Astrocyte (in vitro differentiated cells and primary cell): ENCODE measurements at regions not wholly inside any gene's neighbourhood (a gene's known extent, or its start where the extent isn't known, plus 50 kb on each side); places are given as distances from the start of the nearest gene placed in this dataset.

Experiments
- DNase-seq: peaks from one replicate; pipeline ENCODE4 v3.0.0-alpha.2; 2010; ENCODE audit warnings: low read depth
- FAIRE-seq: peaks from 2 replicates; lab custom pipeline; 2011; peaks lifted over from hg19 to GRCh38; lab: Jason Lieb, UNC
- H2AFZ ChIP-seq: 2 replicates; pipeline ENCODE4 v1.6.0; 2012; ENCODE audit warnings: low read depth, low read length, inconsistent platforms
- H3K27ac ChIP-seq: 2 replicates; pipeline ENCODE4 v1.5.1; 2011; ENCODE audit warnings: low read depth, low read length, inconsistent platforms
- H3K27me3 ChIP-seq: 2 replicates; pipeline ENCODE4 v1.6.0; 2011; ENCODE audit warnings: low read length, inconsistent platforms; ENCODE audit not compliant: insufficient read depth
- H3K36me3 ChIP-seq: 2 replicates; pipeline ENCODE4 v1.5.1; 2011; ENCODE audit warnings: low read length, inconsistent platforms; ENCODE audit not compliant: insufficient read depth
- H3K4me1 ChIP-seq: 2 replicates; pipeline ENCODE4 v1.5.1; 2011; ENCODE audit warnings: low read length, inconsistent platforms; ENCODE audit not compliant: insufficient read depth
- H3K4me2 ChIP-seq: 2 replicates; pipeline ENCODE4 v1.6.0; 2012; ENCODE audit warnings: low read length, inconsistent platforms
- H3K4me3 ChIP-seq: 2 replicates; pipeline ENCODE4 v1.5.1; 2011; ENCODE audit warnings: low read depth, mild to moderate bottlenecking, low read length, inconsistent platforms; ENCODE audit not compliant: insufficient read depth
- H3K79me2 ChIP-seq: 2 replicates; pipeline ENCODE4 v1.6.0; 2012; ENCODE audit warnings: mild to moderate bottlenecking, low read length, inconsistent platforms; ENCODE audit not compliant: insufficient read depth
- H3K9ac ChIP-seq: 2 replicates; pipeline ENCODE4 v1.6.0; 2012; ENCODE audit warnings: mild to moderate bottlenecking, low read length, inconsistent platforms
- H3K9me3 ChIP-seq: 2 replicates; pipeline ENCODE4 v1.5.1; 2012; ENCODE audit warnings: low read depth, mild to moderate bottlenecking, low read length, inconsistent platforms; ENCODE audit not compliant: insufficient read depth
- H4K20me1 ChIP-seq: 2 replicates; pipeline ENCODE4 v1.6.0; 2012; ENCODE audit warnings: low read length, inconsistent platforms; ENCODE audit not compliant: insufficient read depth
- H3K27ac Mint-ChIP-seq: one replicate; pipeline ENCODE4 v1.8.0; 2021; ENCODE audit warnings: mild to moderate bottlenecking, mixed read lengths; ENCODE audit not compliant: unreplicated experiment
- H3K27me3 Mint-ChIP-seq: one replicate; pipeline ENCODE4 v1.8.0; 2021; ENCODE audit warnings: low read depth, mixed read lengths; ENCODE audit not compliant: unreplicated experiment
- H3K36me3 Mint-ChIP-seq: one replicate; pipeline ENCODE4 v1.8.0; 2021; ENCODE audit warnings: low read depth, mixed read lengths; ENCODE audit not compliant: unreplicated experiment
- H3K4me1 Mint-ChIP-seq: one replicate; pipeline ENCODE4 v1.8.0; 2021; ENCODE audit warnings: low read depth, mixed read lengths; ENCODE audit not compliant: unreplicated experiment
- H3K4me3 Mint-ChIP-seq: one replicate; pipeline ENCODE4 v1.8.0; 2021; ENCODE audit warnings: mild to moderate bottlenecking, moderate library complexity, mixed read lengths; ENCODE audit not compliant: unreplicated experiment
- H3K9me3 Mint-ChIP-seq: one replicate; pipeline ENCODE4 v1.8.0; 2021; ENCODE audit warnings: mild to moderate bottlenecking, mixed read lengths; ENCODE audit not compliant: unreplicated experiment
- CTCF ChIP-seq: IDR thresholded peaks from 2 replicates; pipeline ENCODE4 v1.5.1; 2011; ENCODE audit warnings: low read depth, mild to moderate bottlenecking, inconsistent platforms, low read length, moderate library complexity; ENCODE audit not compliant: insufficient read depth
- EZH2 ChIP-seq: IDR thresholded peaks from 2 replicates; pipeline ENCODE4 v1.6.1; 2012; ENCODE audit warnings: mild to moderate bottlenecking, low read length, inconsistent platforms; ENCODE audit not compliant: insufficient read depth

GRCh38 chr1:18546026-18546425, 65.3 kb downstream of the KLHDC7A start:
- H3K4me1 Mint-ChIP-seq = no peaks in the 10 kb centered on the region
- Histone ChIP-seq H3K27ac (no peak overlapping the region), H3K79me2 (no peaks in the 10 kb centered on the region), H2AFZ (no peak overlapping the region), H3K4me2 (no peak overlapping the region), H3K9me3 (no peaks in the 10 kb centered on the region), H3K4me1 (no peaks in the 10 kb centered on the region), H3K36me3 (no peaks in the 10 kb centered on the region), H3K27me3 (no peaks in the 10 kb centered on the region), H3K9ac (no peak overlapping the region), H4K20me1 (no peaks in the 10 kb centered on the region), H3K4me3 (no peak overlapping the region)
- TF ChIP-seq CTCF (no peak), EZH2 (no peak)
- peaks cover 83% of the 10 kb centered on the region for H3K27me3 Mint-ChIP-seq
- peaks cover 6% of the 10 kb centered on the region for H3K9me3 Mint-ChIP-seq
- H3K36me3 Mint-ChIP-seq = no peaks in the 10 kb centered on the region
- H3K4me3 Mint-ChIP-seq = no peak overlapping the region
- no peak for FAIRE-seq
- DNase-seq = no peak
- no peak overlapping the region for H3K27ac Mint-ChIP-seq

GRCh38 chr1:18547460-18547859, 66.7 kb downstream of the KLHDC7A start:
- Histone ChIP-seq H3K36me3 (no peaks in the 10 kb centered on the region), H3K4me2 (no peak overlapping the region), H3K27ac (no peak overlapping the region), H3K27me3 (no peaks in the 10 kb centered on the region), H3K9ac (no peak overlapping the region), H2AFZ (no peak overlapping the region), H3K4me3 (no peak overlapping the region), H3K4me1 (no peaks in the 10 kb centered on the region), H3K79me2 (no peaks in the 10 kb centered on the region), H4K20me1 (no peaks in the 10 kb centered on the region), H3K9me3 (no peaks in the 10 kb centered on the region)
- TF ChIP-seq CTCF = no peak
- TF ChIP-seq EZH2 = no peak
- Mint-ChIP-seq H3K4me1 (no peaks in the 10 kb centered on the region), H3K9me3 (peaks cover 4% of the 10 kb centered on the region), H3K36me3 (no peaks in the 10 kb centered on the region), H3K4me3 (no peak overlapping the region), H3K27me3 (peaks cover 82% of the 10 kb centered on the region), H3K27ac (no peak overlapping the region)
- FAIRE-seq (no peak), DNase-seq (no peak)

- Histone ChIP-seq H3K9ac (no peak overlapping the region), H3K79me2 (no peaks in the 10 kb centered on the region), H2AFZ (no peak overlapping the region), H3K9me3 (no peaks in the 10 kb centered on the region), H3K36me3 (no peaks in the 10 kb centered on the region), H3K4me3 (no peak overlapping the region), H3K27me3 (no peaks in the 10 kb centered on the region), H3K27ac (no peak overlapping the region), H3K4me2 (no peak overlapping the region), H3K4me1 (no peaks in the 10 kb centered on the region), H4K20me1 (no peaks in the 10 kb centered on the region)
- Mint-ChIP-seq H3K4me1 (no peaks in the 10 kb centered on the region), H3K9me3 (peaks cover 8% of the 10 kb centered on the region), H3K27me3 (peaks cover 83% of the 10 kb centered on the region), H3K4me3 (no peak overlapping the region), H3K36me3 (no peaks in the 10 kb centered on the region), H3K27ac (no peak overlapping the region)
- no peak for DNase-seq
- FAIRE-seq = no peak
- TF ChIP-seq CTCF (no peak), EZH2 (no peak)
Observed at GRCh38 chr1:18548643-18549042, 67.9 kb downstream of the KLHDC7A start.
